GM12892 (cell line): ENCODE measurements at regions not wholly inside any gene's neighbourhood (a gene's known extent, or its start where the extent isn't known, plus 50 kb on each side); places are given as distances from the start of the nearest gene placed in this dataset.

Experiments used
- POLR2A ChIP-seq: IDR thresholded peaks from 2 replicates; pipeline ENCODE4 v1.6.1; 2011; ENCODE audit warnings: low read depth, low read length, control low read depth
- POLR2AphosphoS5 ChIP-seq: IDR thresholded peaks from 2 replicates; pipeline ENCODE4 v1.6.1; 2011; ENCODE audit warnings: low read depth, low read length, control low read depth

DNA sequence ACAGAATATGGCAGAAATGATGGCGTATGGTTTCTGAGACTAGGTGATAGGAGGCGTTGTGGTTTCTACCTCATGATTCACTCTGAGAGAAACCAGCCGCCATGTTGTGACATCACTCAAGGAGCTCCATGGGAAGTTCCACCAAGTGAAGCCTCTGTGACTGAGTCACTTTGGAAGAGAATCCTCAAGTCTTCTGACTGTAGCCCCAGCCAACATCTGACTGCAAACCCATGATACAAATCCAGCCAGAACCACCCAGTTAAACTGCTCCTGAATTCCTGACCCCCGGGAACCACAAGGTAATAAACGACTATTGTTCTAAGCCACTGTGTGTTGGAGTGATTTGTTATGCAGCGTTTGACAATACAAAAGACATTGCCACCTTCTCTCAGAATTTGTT lies 91.1 kb upstream of the CARD11 start:
- TF ChIP-seq POLR2AphosphoS5 (no peak), POLR2A (no peak)
